ENCODE measurements at regions not wholly inside any gene's neighbourhood (a gene's known extent, or its start where the extent isn't known, plus 50 kb on each side); places are given as distances from the start of the nearest gene placed in this dataset.

GRCh38 chr12:38144601-38145436 is 171.8 kb upstream of the ALG10B start:
- in situ Hi-C loops (cut with MboI; ENCODE audit: low sequenced_read_pairs in 4 of 4) = loop anchor here in 1 of 4 donors (5.0 kb wide), 1 partner anchor 167 kb away; no protein-coding TSS in a partner anchor
- intact Hi-C loops (cut with DNase I; ENCODE audit: low total_unique reads) = no loop called here

GRCh38 chr12:38149395-38150073 is 167.0 kb upstream of the ALG10B start:
- Histone ChIP-seq H3K27ac (no peak overlapping the region), H3K4me3 (no peak overlapping the region), H3K9me3 (no peaks in the 10 kb centered on the region), H3K27me3 (no peaks in the 10 kb centered on the region), H3K4me1 (no peaks in the 10 kb centered on the region), H3K36me3 (no peaks in the 10 kb centered on the region)
- TF ChIP-seq, protein P1, sequence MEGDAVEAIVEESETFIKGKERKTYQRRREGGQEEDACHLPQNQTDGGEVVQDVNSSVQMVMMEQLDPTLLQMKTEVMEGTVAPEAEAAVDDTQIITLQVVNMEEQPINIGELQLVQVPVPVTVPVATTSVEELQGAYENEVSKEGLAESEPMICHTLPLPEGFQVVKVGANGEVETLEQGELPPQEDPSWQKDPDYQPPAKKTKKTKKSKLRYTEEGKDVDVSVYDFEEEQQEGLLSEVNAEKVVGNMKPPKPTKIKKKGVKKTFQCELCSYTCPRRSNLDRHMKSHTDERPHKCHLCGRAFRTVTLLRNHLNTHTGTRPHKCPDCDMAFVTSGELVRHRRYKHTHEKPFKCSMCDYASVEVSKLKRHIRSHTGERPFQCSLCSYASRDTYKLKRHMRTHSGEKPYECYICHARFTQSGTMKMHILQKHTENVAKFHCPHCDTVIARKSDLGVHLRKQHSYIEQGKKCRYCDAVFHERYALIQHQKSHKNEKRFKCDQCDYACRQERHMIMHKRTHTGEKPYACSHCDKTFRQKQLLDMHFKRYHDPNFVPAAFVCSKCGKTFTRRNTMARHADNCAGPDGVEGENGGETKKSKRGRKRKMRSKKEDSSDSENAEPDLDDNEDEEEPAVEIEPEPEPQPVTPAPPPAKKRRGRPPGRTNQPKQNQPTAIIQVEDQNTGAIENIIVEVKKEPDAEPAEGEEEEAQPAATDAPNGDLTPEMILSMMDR (IDR thresholded peaks at IDR 0.05 in 4 of 5, conservative IDR thresholded peaks at IDR 0.05 in 1 of 5) = no peak
- no peak for TF ChIP-seq POLR2A (IDR thresholded peaks at IDR 0.05)
- intact Hi-C loops (cut with DNase I; ENCODE audit: low total_unique reads) (no loop called here), in situ Hi-C loops (cut with MboI; ENCODE audit: low sequenced_read_pairs in 4 of 4) (no loop called here)
- DNase-seq = no peak
- ATAC-seq = no peak

More at GRCh38 chr12:38144601-38145436, 171.8 kb upstream of the ALG10B start:
- Histone ChIP-seq H3K27me3 (no peaks in the 10 kb centered on the region), H3K36me3 (no peaks in the 10 kb centered on the region), H3K4me3 (no peak overlapping the region), H3K27ac (no peak overlapping the region), H3K9me3 (no peaks in the 10 kb centered on the region), H3K4me1 (no peaks in the 10 kb centered on the region)
- no peak for ATAC-seq
- DNase-seq = no peak
- TF ChIP-seq, protein P1 (IDR thresholded peaks at IDR 0.05 in 4 of 5, conservative IDR thresholded peaks at IDR 0.05 in 1 of 5) = no peak
- TF ChIP-seq POLR2A (IDR thresholded peaks at IDR 0.05) = no peak

DNA sequence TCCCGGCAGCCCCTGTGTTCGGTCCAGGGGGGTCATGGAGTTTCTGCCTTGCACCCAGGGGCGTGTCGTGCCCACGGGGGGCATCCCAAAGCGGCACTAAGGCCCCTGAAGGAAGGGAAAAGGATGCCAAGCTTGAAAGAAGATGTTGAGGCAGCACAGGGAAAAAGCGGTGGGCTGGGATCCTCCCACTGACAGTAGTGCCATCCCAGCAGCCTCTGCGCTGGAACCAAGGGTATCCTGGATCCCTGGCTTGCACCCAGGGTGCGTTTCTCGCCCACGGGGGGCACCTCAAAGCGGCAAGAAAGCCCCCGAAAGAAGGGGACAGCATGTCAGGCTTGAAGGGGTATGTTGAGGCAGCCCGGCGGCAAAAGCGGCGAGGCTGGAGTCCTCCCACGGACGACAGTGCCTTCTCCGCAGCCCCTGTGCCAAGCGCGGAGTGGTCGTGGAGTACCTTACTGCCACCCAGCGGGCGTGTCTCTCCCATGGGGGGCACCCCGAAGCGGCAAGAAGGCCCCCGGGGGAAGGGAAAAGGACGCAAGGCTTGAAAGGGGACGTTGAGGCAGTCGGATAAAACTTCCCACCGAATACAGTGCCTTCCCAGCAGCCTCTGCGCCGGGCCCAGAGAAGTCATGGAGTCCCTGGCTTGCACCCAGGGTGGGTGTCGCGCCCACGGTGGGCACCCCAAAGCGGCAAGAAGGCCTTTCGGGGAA is 164.4 kb upstream of the ALG10B start:
- no peak overlapping the region for H3K4me3 ChIP-seq
- H3K9me3 ChIP-seq = no peaks in the 10 kb centered on the region
- no peaks in the 10 kb centered on the region for H3K27me3 ChIP-seq
- intact Hi-C loops (cut with DNase I; ENCODE audit: low total_unique reads) = no loop called here
- in situ Hi-C loops (cut with MboI; ENCODE audit: low sequenced_read_pairs in 4 of 4) = no loop called here
- no peaks in the 10 kb centered on the region for H3K4me1 ChIP-seq
- H3K27ac ChIP-seq = no peak overlapping the region
- ATAC-seq (no peak), DNase-seq (no peak)
- no peak for TF ChIP-seq POLR2A (IDR thresholded peaks at IDR 0.05)
- TF ChIP-seq, protein P1 (IDR thresholded peaks at IDR 0.05 in 4 of 5, conservative IDR thresholded peaks at IDR 0.05 in 1 of 5) = no peak
- H3K36me3 ChIP-seq = no peaks in the 10 kb centered on the region

DNA sequence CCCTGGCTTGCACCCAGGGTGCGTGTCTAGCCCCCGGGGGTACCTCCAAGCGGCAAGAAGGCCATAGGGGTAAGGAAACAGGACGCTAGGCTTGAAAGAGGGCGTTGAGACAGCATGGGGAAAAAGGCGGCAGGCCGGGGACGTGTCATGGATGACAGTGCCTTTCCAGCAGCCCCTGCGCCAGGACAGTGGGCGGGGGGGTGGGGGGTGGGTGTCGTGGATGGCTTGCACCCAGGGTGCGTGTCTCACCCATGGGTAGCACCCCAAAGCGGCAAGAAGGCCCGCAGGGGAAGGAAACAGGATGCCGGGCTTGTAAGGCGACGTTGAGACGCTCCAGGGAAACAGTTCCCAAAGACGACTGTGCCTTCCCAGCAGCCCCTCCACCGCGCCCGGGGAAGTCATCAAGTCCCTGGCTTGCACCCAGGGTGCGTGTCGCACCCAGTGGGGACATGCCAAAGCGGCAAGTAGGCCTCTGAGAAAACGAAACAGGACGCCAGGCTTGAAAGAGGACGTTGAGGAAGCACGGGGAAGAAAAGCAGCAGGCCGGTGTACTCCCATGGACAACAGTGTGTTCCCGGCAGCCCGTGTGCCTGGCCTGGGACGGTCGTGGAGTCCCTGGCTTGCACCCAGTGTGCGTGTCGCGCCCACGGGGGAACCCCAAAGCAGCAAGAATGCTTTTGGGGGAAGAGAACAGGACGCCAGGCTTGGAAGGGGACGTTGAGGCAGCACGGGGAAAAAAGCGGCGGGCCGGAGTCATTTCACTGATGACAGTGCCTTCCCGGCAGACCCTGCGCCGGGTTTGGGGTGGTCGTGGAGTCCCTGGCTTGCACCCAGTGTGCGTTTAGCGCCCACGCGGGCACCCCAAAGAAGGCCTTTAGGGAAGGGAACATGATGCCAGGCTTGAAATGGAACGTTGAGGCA is 163.5 kb upstream of the ALG10B start:
- ATAC-seq (no peak), DNase-seq (no peak)
- no peak overlapping the region for H3K4me3 ChIP-seq
- in situ Hi-C loops (cut with MboI; ENCODE audit: low sequenced_read_pairs in 4 of 4) = no loop called here
- no peaks in the 10 kb centered on the region for H3K9me3 ChIP-seq
- no peaks in the 10 kb centered on the region for H3K4me1 ChIP-seq
- H3K27me3 ChIP-seq = no peaks in the 10 kb centered on the region
- H3K36me3 ChIP-seq = no peaks in the 10 kb centered on the region
- intact Hi-C loops (cut with DNase I; ENCODE audit: low total_unique reads) = no loop called here
- TF ChIP-seq POLR2A (IDR thresholded peaks at IDR 0.05) = no peak
- H3K27ac ChIP-seq = no peak overlapping the region
